Caki2 (cell line): ENCODE measurements at regions not wholly inside any gene's neighbourhood (a gene's known extent, or its start where the extent isn't known, plus 50 kb on each side); places are given as distances from the start of the nearest gene placed in this dataset.

Experiments used
- DNase-seq: peaks from one replicate; pipeline ENCODE4 v3.0.0-alpha.2; 2015; ENCODE audit warnings: low read depth
- in situ Hi-C: cut with HindIII; loops from 2 replicates; pipeline ENCODE4 v1.10.0; 2016; ENCODE audit warnings: low sequenced_read_pairs, low pct_unique_long_range_greater_than_20kb, mixed read lengths

- DNase-seq = no peak
- in situ Hi-C loops = no loop called here
Measured at GRCh38 chr12:44961887-44962286, 85.8 kb upstream of the NELL2 start.

- in situ Hi-C loops = no loop called here
- no peak for DNase-seq
Measured at GRCh38 chr12:44960856-44961255, 84.7 kb upstream of the NELL2 start.

GRCh38 chr12:44960423-44960822, 84.3 kb upstream of the NELL2 start:
- DNase-seq = no peak
- in situ Hi-C loops = no loop called here

GRCh38 chr12:44947163-44947562, 71.0 kb upstream of the NELL2 start:
- in situ Hi-C loops = no loop called here
- no peak for DNase-seq

GRCh38 chr12:44942714-44943113, 66.6 kb upstream of the NELL2 start:
- in situ Hi-C loops = no loop called here
- DNase-seq = no peak

GRCh38 chr12:44930972-44931600, 55.0 kb upstream of the NELL2 start:
- DNase-seq = peak; percentile 40
- in situ Hi-C loops = no loop called here

- no peak for DNase-seq
- in situ Hi-C loops = no loop called here
Measured at GRCh38 chr12:44929236-44929885, 53.2 kb upstream of the NELL2 start.
